ENCODE measurements at regions not wholly inside any gene's neighbourhood (a gene's known extent, or its start where the extent isn't known, plus 50 kb on each side); places are given as distances from the start of the nearest gene placed in this dataset.

GRCh38 chr1:208785629-208786028 lies 541.4 kb upstream of the PLXNA2 start:
- no peak for DNase-seq (ENCODE audit: low spot score)

GRCh38 chr1:208787219-208787618 lies 543.0 kb upstream of the PLXNA2 start:
- DNase-seq (ENCODE audit: low spot score), result no peak

- no peak for DNase-seq (ENCODE audit: low spot score)
Observed at GRCh38 chr1:208788013-208788540, 543.9 kb upstream of the PLXNA2 start.

GRCh38 chr1:208791456-208791855 lies 547.3 kb upstream of the PLXNA2 start:
- DNase-seq (ENCODE audit: low spot score), result no peak

GRCh38 chr1:208793861-208794345 lies 549.7 kb upstream of the PLXNA2 start:
- no peak for DNase-seq (ENCODE audit: low spot score)

- no peak for DNase-seq (ENCODE audit: low spot score)
Observed at GRCh38 chr1:208799186-208799585, 555.0 kb upstream of the PLXNA2 start.

- DNase-seq (ENCODE audit: low spot score), result no peak
Observed at GRCh38 chr1:208803011-208803811, 559.0 kb upstream of the PLXNA2 start.

- DNase-seq (ENCODE audit: low spot score), result no peak
Observed at GRCh38 chr1:208807446-208808127, 563.4 kb upstream of the PLXNA2 start.

- DNase-seq (ENCODE audit: low spot score), result no peak
Observed at GRCh38 chr1:208808301-208808700, 564.1 kb upstream of the PLXNA2 start.

- no peak for DNase-seq (ENCODE audit: low spot score)
Observed at GRCh38 chr1:208809876-208810275, 565.7 kb upstream of the PLXNA2 start.

- DNase-seq (ENCODE audit: low spot score), result no peak
Observed at GRCh38 chr1:208818770-208819445, 574.7 kb upstream of the PLXNA2 start.

- DNase-seq (ENCODE audit: low spot score), result no peak
Observed at GRCh38 chr1:208820580-208821212, 576.5 kb upstream of the PLXNA2 start.

- no peak for DNase-seq (ENCODE audit: low spot score)
Observed at GRCh38 chr1:208821939-208822338, 577.8 kb upstream of the PLXNA2 start.

- DNase-seq (ENCODE audit: low spot score), result no peak
Observed at GRCh38 chr1:208825300-208825699, 581.1 kb upstream of the PLXNA2 start.

GRCh38 chr1:208829595-208829994 lies 585.4 kb upstream of the PLXNA2 start:
- no peak for DNase-seq (ENCODE audit: low spot score)

- no peak for DNase-seq (ENCODE audit: low spot score)
Observed at GRCh38 chr1:208834381-208835096, 590.4 kb upstream of the PLXNA2 start.

GRCh38 chr1:208835097-208835463 lies 590.9 kb upstream of the PLXNA2 start:
- no peak for DNase-seq (ENCODE audit: low spot score)

- no peak for DNase-seq (ENCODE audit: low spot score)
Observed at GRCh38 chr1:208835781-208836180, 591.6 kb upstream of the PLXNA2 start.

- DNase-seq (ENCODE audit: low spot score), result no peak
Observed at GRCh38 chr1:208837242-208837641, 593.1 kb upstream of the PLXNA2 start.

GRCh38 chr1:208841436-208841835 lies 597.3 kb upstream of the PLXNA2 start:
- no peak for DNase-seq (ENCODE audit: low spot score)

- DNase-seq (ENCODE audit: low spot score), result no peak
Observed at GRCh38 chr1:208842451-208842850, 598.3 kb upstream of the PLXNA2 start.

GRCh38 chr1:208844158-208844557 lies 600.0 kb upstream of the PLXNA2 start:
- DNase-seq (ENCODE audit: low spot score), result no peak

All from CD4-positive, alpha-beta T cell treated with Interleukin-15 for 4 hours (primary cell).